IMR-90 (cell line): ENCODE measurements at regions not wholly inside any gene's neighbourhood (a gene's known extent, or its start where the extent isn't known, plus 50 kb on each side); places are given as distances from the start of the nearest gene placed in this dataset.

Source experiments
- ATAC-seq: fragments of 200-7000 bp; cut with Tn5 transposase; 2 replicates; pipeline ENCODE4 v1.9.1; 2020; ENCODE audit warnings: low read depth, mild to moderate bottlenecking, moderate library complexity
- BruUV-seq: library from RNA; stranded (reverse); fragments of 400-500 nt; replicated peaks from 2 replicates; lab custom pipeline; 2021; lab: Mats Ljungman, UMichigan
- CTCF ChIA-PET: fragments of 300-600 bp; formaldehyde crosslinking; extraction: SDS; loops from one replicate; lab custom pipeline; 2021; ENCODE audit warnings: antibody characterized with exemption; lab: Yijun Ruan, JAX
- POLR2A ChIA-PET: fragments of 300-600 bp; sonication (Branson Sonifier 250); formaldehyde crosslinking; loops from one replicate; lab custom pipeline; 2022; ENCODE audit warnings: antibody characterized with exemption; ENCODE audit not compliant: unreplicated experiment; lab: Charles Lee
- DNase-seq: peaks from one replicate; pipeline ENCODE4 v3.0.0; 2013
- H2AFZ ChIP-seq: replicated peaks from 2 replicates; pipeline ENCODE3; 2013; ENCODE audit warnings: low read length, mild to moderate bottlenecking; ENCODE audit not compliant: poor library complexity
- H2AK5ac ChIP-seq: 2 replicates; pipeline ENCODE4 v1.6.1; 2013; ENCODE audit warnings: low read depth, low read length, inconsistent platforms
- H2AK9ac ChIP-seq: replicated peaks from 2 replicates; pipeline ENCODE3; 2013; ENCODE audit warnings: mild to moderate bottlenecking, low read depth, low read length, moderate library complexity; ENCODE audit not compliant: poor library complexity
- H2BK120ac ChIP-seq: 2 replicates; pipeline ENCODE4 v1.6.1; 2013; ENCODE audit warnings: low read depth, low read length, inconsistent platforms
- H2BK15ac ChIP-seq: 3 replicates; pipeline ENCODE4 v1.6.1; 2013; ENCODE audit warnings: low read depth, low read length, inconsistent platforms
- H2BK20ac ChIP-seq: 2 replicates; pipeline ENCODE4 v1.6.1; 2013; ENCODE audit warnings: low read depth, mild to moderate bottlenecking, inconsistent platforms, low read length, moderate library complexity
- H2BK5ac ChIP-seq: 2 replicates; pipeline ENCODE4 v1.6.1; 2013; ENCODE audit warnings: mild to moderate bottlenecking, low read depth, low read length, inconsistent platforms; ENCODE audit not compliant: poor library complexity, severe bottlenecking
- H3K14ac ChIP-seq: replicated peaks from 2 replicates; pipeline ENCODE4 v1.6.1; 2013; ENCODE audit warnings: low read depth, low read length, inconsistent platforms
- H3K18ac ChIP-seq: 2 replicates; pipeline ENCODE4 v1.6.1; 2013; ENCODE audit warnings: low read depth, low read length, control low read depth
- H3K23ac ChIP-seq: 2 replicates; pipeline ENCODE4 v1.6.1; 2013; ENCODE audit warnings: low read depth, low read length, inconsistent platforms
- H3K27ac ChIP-seq: 2 replicates; pipeline ENCODE4 v1.5.1; 2013; ENCODE audit warnings: mild to moderate bottlenecking, control low read depth, low read length; ENCODE audit not compliant: insufficient read depth
- H3K27me3 ChIP-seq: 2 replicates; pipeline ENCODE4 v1.6.1; 2013; ENCODE audit warnings: low read length; ENCODE audit not compliant: control insufficient read depth, insufficient read depth
- H3K36me3 ChIP-seq: 2 replicates; pipeline ENCODE4 v1.6.1; 2013; ENCODE audit warnings: low read length, mixed read lengths; ENCODE audit not compliant: control insufficient read depth, insufficient read depth
- H3K4ac ChIP-seq: 2 replicates; pipeline ENCODE4 v1.6.1; 2013; ENCODE audit warnings: low read depth, low read length, inconsistent platforms
- H3K4me1 ChIP-seq: 2 replicates; pipeline ENCODE4 v1.6.1; 2013; ENCODE audit warnings: low read length, mixed read lengths; ENCODE audit not compliant: control insufficient read depth, insufficient read depth
- H3K4me2 ChIP-seq: 2 replicates; pipeline ENCODE4 v1.6.1; 2013; ENCODE audit warnings: low read depth, mild to moderate bottlenecking, control low read depth, low read length, moderate library complexity
- H3K4me3 ChIP-seq: 2 replicates; pipeline ENCODE4 v1.5.1; 2013; ENCODE audit warnings: low read depth, mild to moderate bottlenecking, control low read depth, low read length, moderate library complexity; ENCODE audit not compliant: insufficient read depth
- H3K56ac ChIP-seq: 2 replicates; pipeline ENCODE4 v1.6.1; 2013; ENCODE audit warnings: low read length, inconsistent platforms; ENCODE audit not compliant: insufficient read depth; ENCODE audit errors: extremely low read depth
- H3K79me1 ChIP-seq, 2 experiments: 2 replicates each; pipeline ENCODE4 v1.6.1; 2013; ENCODE audit warnings: low read length in 2 of 2, inconsistent platforms in 1 of 2, low read depth in 1 of 2
- H3K9ac ChIP-seq: 2 replicates; pipeline ENCODE4 v1.6.1; 2013; ENCODE audit warnings: low read depth, low read length, control low read depth
- H3K9me1 ChIP-seq: 2 replicates; pipeline ENCODE4 v1.6.1; 2013; ENCODE audit warnings: low read length, inconsistent platforms; ENCODE audit not compliant: insufficient read depth
- H3K9me3 ChIP-seq: 2 replicates; pipeline ENCODE4 v1.6.1; 2013; ENCODE audit warnings: low read length; ENCODE audit not compliant: control insufficient read depth, insufficient read depth
- H4K20me1 ChIP-seq: 2 replicates; pipeline ENCODE4 v1.6.1; 2013; ENCODE audit warnings: low read length, inconsistent platforms; ENCODE audit not compliant: insufficient read depth
- H4K5ac ChIP-seq: 2 replicates; pipeline ENCODE4 v1.6.1; 2013; ENCODE audit warnings: mild to moderate bottlenecking, low read depth, low read length, control low read depth
- H4K8ac ChIP-seq, 2 experiments: 2 replicates each; pipeline ENCODE4 v1.6.1; 2013; ENCODE audit warnings: low read depth in 2 of 2, low read length in 2 of 2, control low read depth in 1 of 2, inconsistent platforms in 1 of 2
- H4K91ac ChIP-seq: 2 replicates; pipeline ENCODE4 v1.6.1; 2013; ENCODE audit warnings: low read depth, low read length, inconsistent platforms; ENCODE audit not compliant: insufficient read depth
- CEBPB ChIP-seq: IDR thresholded peaks from 2 replicates; pipeline ENCODE4 v1.6.1; 2012; ENCODE audit warnings: low read depth, low read length, improper control_type of control experiment
- CHD1 ChIP-seq: IDR thresholded peaks from 2 replicates; pipeline ENCODE4 v1.6.1; 2012; ENCODE audit warnings: low read depth, low read length, improper control_type of control experiment
- RCOR1 ChIP-seq: IDR thresholded peaks from 2 replicates; pipeline ENCODE4 v1.6.1; 2012; ENCODE audit warnings: mild to moderate bottlenecking, low read length, improper control_type of control experiment; ENCODE audit not compliant: insufficient replicate concordance
- WGBS, 2 experiments: methylation state at CpG; one replicate each; pipeline versions ENCODE4 v1.1.5 to v1.1.7; 2013; ENCODE audit warnings: missing lambda C conversion rate in 2 of 2; ENCODE audit not compliant: insufficient read length in 1 of 2; ENCODE audit errors: extremely low coverage in 2 of 2; 5-methylcytosine and 5-hydroxymethylcytosine counted together
- dilution Hi-C: fragments of 300-500 bp; cut with HindIII; formaldehyde crosslinking; loops from one replicate; pipeline ENCODE4 v1.14.3; 2018; ENCODE audit warnings: low sequenced_read_pairs; ENCODE audit not compliant: unreplicated experiment
- in situ Hi-C: fragments of 300-500 bp; cut with MboI; formaldehyde crosslinking; loops from 3 replicates; pipeline ENCODE4 v1.14.3; 2019; ENCODE audit warnings: low sequenced_read_pairs, inconsistent platforms, mixed read lengths
- intact Hi-C: fragments of 100-400 bp; cut with micrococcal nuclease; formaldehyde crosslinking; loops from 2 replicates; pipeline ENCODE4 v1.10.0; 2022

- ATAC-seq (peak; percentile 25), DNase-seq (peak; percentile 58)
- Histone ChIP-seq H2BK5ac (peak overlapping the region; percentile 84), H2BK20ac (no peak overlapping the region; the same call in 1 of the 2 replicates), H3K79me1 (peaks cover 0 to 4% of the 10 kb centered on the region in 2 experiments; a peak in 1 of 4 replicates), H4K20me1 (no peaks in the 10 kb centered on the region), H2AK5ac (0 out of 2 replicates have a peak overlapping the region, but pooled peaks have one; percentile 3), H2AFZ (no peak overlapping the region), H4K91ac (peak overlapping the region; percentile 11; the same call in 1 of the 2 replicates), H3K9me3 (no peaks in the 10 kb centered on the region), H3K4me2 (no peak overlapping the region), H3K4ac (no peak overlapping the region), H3K23ac (no peak overlapping the region), H3K4me1 (peaks cover 7% of the 10 kb centered on the region), H2AK9ac (no peak overlapping the region), H4K5ac (0 out of 2 replicates have a peak overlapping the region, but pooled peaks have one; percentile 18), H3K9me1 (peaks cover 3% of the 10 kb centered on the region; the same call in 1 of the 2 replicates), H3K14ac (peak overlapping the region; percentile 14; the same call in 1 of the 2 replicates), H2BK120ac (no peak overlapping the region), H3K27me3 (no peaks in the 10 kb centered on the region), H3K9ac (no peak overlapping the region), H4K8ac (peak overlapping the region in 1 of 2 experiments; percentile 16; a peak in 1 of 4 replicates), H2BK15ac (no peak overlapping the region), H3K36me3 (peaks cover 3% of the 10 kb centered on the region; the same call in 1 of the 2 replicates), H3K18ac (peak overlapping the region; percentile 88), H3K27ac (peak overlapping the region; percentile 63; the same call in 1 of the 2 replicates), H3K4me3 (no peak overlapping the region), H3K56ac (no peak overlapping the region)
- POLR2A ChIA-PET = no interaction called here
- BruUV-seq = no TSS peak
- TF ChIP-seq CHD1 (no peak), RCOR1 (no peak), CEBPB (peak; percentile 100)
- WGBS, 2 experiments = 95% methylated on average over 4 of the region's 7 CpGs; no CpG with 5 or more reads in 1 of the 2 experiments
- dilution Hi-C loops = no loop called here
- in situ Hi-C loops = no loop called here
- CTCF ChIA-PET = no interaction called here
- intact Hi-C loops = no loop called here
These were observed 293.5 kb downstream of the UTRN start for GRCh38 chr6:144578385-144579350.
